ENCODE measurements at regions not wholly inside any gene's neighbourhood (a gene's known extent, or its start where the extent isn't known, plus 50 kb on each side); places are given as distances from the start of the nearest gene placed in this dataset.

DNA sequence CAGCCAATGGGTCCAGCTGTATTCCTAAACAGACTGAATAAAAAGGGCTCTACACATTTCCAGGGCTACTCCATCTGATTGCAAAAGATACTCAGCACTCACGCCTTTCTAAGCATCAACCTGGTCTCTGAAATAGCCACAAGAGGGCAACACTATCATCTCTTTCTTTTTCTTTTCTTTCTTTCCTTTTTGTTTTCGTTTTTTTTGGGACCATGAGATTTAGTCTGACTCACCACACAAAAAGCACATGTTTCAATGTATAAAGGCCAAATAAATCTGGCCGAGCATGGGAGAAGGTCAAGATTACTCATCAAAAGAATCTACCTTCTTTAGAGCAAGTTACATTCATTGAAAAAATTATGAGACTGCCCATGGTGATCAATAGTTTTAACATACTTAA is 805.6 kb upstream of the ARGLU1 start:
- no peaks in the 10 kb centered on the region for H3K36me3 ChIP-seq
- peak; percentile 30 to 57 (median 38) for ATAC-seq
- intact Hi-C loops (cut with DNase I): no loop called here
- DNase-seq: no peak
- TF ChIP-seq POLR2A (IDR thresholded peaks at IDR 0.05) (no peak), CTCF (IDR thresholded peaks at IDR 0.05) (peak; percentile 21 to 59 (median 40))
- no peaks in the 10 kb centered on the region for H3K4me1 ChIP-seq
- H3K27me3 ChIP-seq: no peaks in the 10 kb centered on the region
- H3K4me3 ChIP-seq: no peak overlapping the region
- WGBS (ENCODE audit: insufficient coverage, low coverage, low lambda C conversion rate, missing lambda C conversion rate): 8% methylated on average over 3 of the region's 3 CpGs
- H3K27ac ChIP-seq: no peak overlapping the region
- H3K9me3 ChIP-seq: no peaks in the 10 kb centered on the region

DNA sequence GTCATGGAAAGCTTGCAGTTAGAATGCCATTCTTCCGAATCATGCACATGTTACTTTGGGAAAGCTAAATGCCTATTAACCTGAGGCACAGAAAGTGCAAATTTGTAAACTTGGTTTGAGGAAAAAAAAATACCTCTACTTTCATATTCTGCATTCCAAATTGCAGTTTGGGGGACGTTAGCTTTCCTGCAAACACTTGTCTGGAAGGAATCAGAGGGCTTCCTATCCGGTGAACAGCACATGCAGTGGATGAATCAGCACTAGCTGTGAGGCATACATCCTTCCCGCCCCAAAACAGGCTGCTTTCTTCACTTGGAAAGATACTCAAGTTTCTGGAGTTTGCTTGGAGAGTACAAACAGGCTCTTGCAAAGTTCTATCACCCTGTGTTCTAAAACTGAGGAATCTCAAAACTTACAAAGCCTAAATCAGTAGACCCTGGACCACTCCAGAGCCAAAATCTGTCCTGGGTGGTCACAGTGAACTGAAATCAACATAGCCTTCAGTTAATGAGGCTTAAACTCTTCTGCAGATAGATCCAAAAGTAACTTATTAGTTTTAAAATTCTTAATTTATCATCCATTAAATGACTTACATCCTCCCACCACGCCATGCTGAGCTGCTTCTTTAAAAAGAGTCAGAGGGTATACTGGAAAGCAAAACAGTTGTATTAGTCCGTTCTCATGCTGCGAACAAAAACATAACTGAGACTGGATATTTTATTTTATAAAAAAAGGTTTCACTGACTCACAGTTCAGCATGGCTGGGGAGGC is 802.3 kb upstream of the ARGLU1 start:
- H3K4me1 ChIP-seq: no peaks in the 10 kb centered on the region
- DNase-seq: no peak
- H3K9me3 ChIP-seq: no peaks in the 10 kb centered on the region
- H3K27ac ChIP-seq: no peak overlapping the region
- no peak for TF ChIP-seq CTCF (IDR thresholded peaks at IDR 0.05)
- TF ChIP-seq POLR2A (IDR thresholded peaks at IDR 0.05): no peak
- no peak for ATAC-seq
- 33% methylated on average over 7 of the region's 7 CpGs for WGBS (ENCODE audit: insufficient coverage, low coverage, low lambda C conversion rate, missing lambda C conversion rate)
- intact Hi-C loops (cut with DNase I): no loop called here
- H3K4me3 ChIP-seq: no peak overlapping the region
- H3K27me3 ChIP-seq: no peaks in the 10 kb centered on the region
- no peaks in the 10 kb centered on the region for H3K36me3 ChIP-seq

GRCh38 chr13:107367258-107367657 is 799.3 kb upstream of the ARGLU1 start:
- intact Hi-C loops (cut with DNase I): no loop called here
- ATAC-seq: no peak
- no peak overlapping the region for H3K27ac ChIP-seq
- TF ChIP-seq POLR2A (IDR thresholded peaks at IDR 0.05): no peak
- no peak for TF ChIP-seq CTCF (IDR thresholded peaks at IDR 0.05)
- H3K36me3 ChIP-seq: no peaks in the 10 kb centered on the region
- no peaks in the 10 kb centered on the region for H3K4me1 ChIP-seq
- H3K27me3 ChIP-seq: no peaks in the 10 kb centered on the region
- WGBS (ENCODE audit: insufficient coverage, low coverage, low lambda C conversion rate, missing lambda C conversion rate): 55% methylated on average over 8 of the region's 8 CpGs
- no peak for DNase-seq
- no peaks in the 10 kb centered on the region for H3K9me3 ChIP-seq
- H3K4me3 ChIP-seq: no peak overlapping the region

GRCh38 chr13:107365466-107366215 is 797.7 kb upstream of the ARGLU1 start:
- WGBS (ENCODE audit: insufficient coverage, low coverage, low lambda C conversion rate, missing lambda C conversion rate): 38% methylated on average over 8 of the region's 8 CpGs
- Histone ChIP-seq H3K36me3 (no peaks in the 10 kb centered on the region), H3K27ac (no peak overlapping the region), H3K4me3 (no peak overlapping the region), H3K27me3 (no peaks in the 10 kb centered on the region), H3K4me1 (no peaks in the 10 kb centered on the region), H3K9me3 (no peaks in the 10 kb centered on the region)
- TF ChIP-seq POLR2A (IDR thresholded peaks at IDR 0.05): no peak
- no peak for ATAC-seq
- intact Hi-C loops (cut with DNase I): no loop called here
- DNase-seq: no peak

DNA sequence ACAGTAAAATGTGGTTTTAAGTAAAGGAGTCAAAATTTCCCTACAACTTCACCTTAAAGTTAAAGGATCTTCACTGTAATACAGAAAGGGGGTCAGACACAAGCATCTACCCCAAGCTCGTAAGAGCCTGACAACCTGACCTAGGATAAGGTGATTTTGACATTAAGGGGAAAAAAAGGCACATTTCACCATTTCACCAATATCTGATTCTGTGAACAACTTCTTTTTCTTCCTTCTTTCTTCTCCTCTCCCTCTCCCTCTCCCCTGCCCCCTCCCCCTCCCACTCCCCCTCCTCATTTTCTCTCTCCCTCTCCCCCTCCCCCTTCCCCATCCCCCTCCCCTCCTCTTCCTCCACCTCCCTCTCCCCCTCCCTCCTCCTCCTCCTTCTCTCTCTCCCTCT is 796.7 kb upstream of the ARGLU1 start:
- no peak overlapping the region for H3K4me3 ChIP-seq
- intact Hi-C loops (cut with DNase I): no loop called here
- TF ChIP-seq CTCF (IDR thresholded peaks at IDR 0.05): no peak
- TF ChIP-seq POLR2A (IDR thresholded peaks at IDR 0.05): no peak
- no peak for DNase-seq
- H3K27me3 ChIP-seq: no peaks in the 10 kb centered on the region
- 60% methylated on average over 1 of the region's 1 CpG for WGBS (ENCODE audit: insufficient coverage, low coverage, low lambda C conversion rate, missing lambda C conversion rate)
- H3K4me1 ChIP-seq: no peaks in the 10 kb centered on the region
- no peak overlapping the region for H3K27ac ChIP-seq
- H3K36me3 ChIP-seq: no peaks in the 10 kb centered on the region
- H3K9me3 ChIP-seq: no peaks in the 10 kb centered on the region
- no peak for ATAC-seq
